NCI-H446 treated with DMSO at 0.1 percent for 48 hours (cell line): ENCODE measurements at regions not wholly inside any gene's neighbourhood (a gene's known extent, or its start where the extent isn't known, plus 50 kb on each side); places are given as distances from the start of the nearest gene placed in this dataset.
"Not testable (repeated sequence)": the region's sequence is repeated elsewhere in the genome, so short reads cannot be mapped to it uniquely, and the experiment has no call there.

Source experiments
- DNase-seq: peaks from one replicate; lab custom pipeline; 2025; lab: John Stamatoyannopoulos, UW

DNA sequence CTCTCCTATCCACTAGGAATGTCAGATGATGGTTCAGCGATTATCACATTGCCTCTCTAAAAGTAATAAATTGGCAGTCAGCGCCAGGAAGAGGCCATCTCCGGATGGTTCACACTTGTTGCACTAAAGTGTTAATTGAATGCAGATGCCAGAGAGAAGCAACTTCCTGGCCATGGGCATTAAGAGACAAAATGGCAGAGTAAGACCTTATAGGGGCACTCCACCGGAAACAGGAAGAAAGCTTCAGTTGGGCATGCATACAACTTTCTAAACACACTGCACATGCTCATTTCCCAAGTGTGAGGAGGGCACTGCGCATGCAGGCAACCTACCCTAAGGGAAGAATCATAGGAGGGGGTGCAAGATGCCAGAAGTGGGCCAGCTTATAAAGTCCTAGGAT is 71.7 kb upstream of the AUTS2 start:
- no peak for DNase-seq

- no peak for DNase-seq
These were observed 70.6 kb upstream of the AUTS2 start for GRCh38 chr7:69527706-69528105.

- no peak for DNase-seq
These were observed 67.2 kb upstream of the AUTS2 start for GRCh38 chr7:69531050-69531449.

DNA sequence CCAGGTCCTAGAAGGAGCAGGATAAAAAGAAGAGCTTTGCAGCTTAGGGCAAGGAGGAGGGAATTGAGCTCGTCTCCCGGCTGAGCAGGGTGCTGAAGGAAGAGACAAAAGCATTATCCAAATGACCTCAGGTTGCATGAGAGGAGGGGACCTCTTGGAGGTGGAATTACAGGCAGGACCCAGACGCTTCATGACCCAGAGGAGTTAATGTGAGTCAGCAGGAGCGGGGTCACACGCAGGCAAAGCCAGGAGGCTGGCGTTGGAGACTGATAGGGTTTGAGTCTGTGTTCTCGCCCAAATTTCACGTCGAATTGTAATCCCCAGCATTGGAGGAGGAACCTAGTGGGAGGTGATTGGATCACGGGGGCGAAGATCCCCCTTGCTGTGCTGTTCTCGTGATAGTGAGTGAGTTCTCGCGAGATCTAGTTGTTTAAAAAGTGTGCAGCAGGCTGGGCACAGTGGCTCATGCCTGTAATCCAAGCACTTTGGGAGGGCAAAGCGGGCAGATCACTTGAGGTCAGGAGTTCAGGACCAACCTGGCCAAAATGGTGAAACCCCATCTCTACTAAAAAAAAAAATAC is 63.7 kb upstream of the AUTS2 start:
- no peak for DNase-seq

- DNase-seq: no peak
These were observed 60.6 kb upstream of the AUTS2 start for GRCh38 chr7:69537691-69538090.

DNA sequence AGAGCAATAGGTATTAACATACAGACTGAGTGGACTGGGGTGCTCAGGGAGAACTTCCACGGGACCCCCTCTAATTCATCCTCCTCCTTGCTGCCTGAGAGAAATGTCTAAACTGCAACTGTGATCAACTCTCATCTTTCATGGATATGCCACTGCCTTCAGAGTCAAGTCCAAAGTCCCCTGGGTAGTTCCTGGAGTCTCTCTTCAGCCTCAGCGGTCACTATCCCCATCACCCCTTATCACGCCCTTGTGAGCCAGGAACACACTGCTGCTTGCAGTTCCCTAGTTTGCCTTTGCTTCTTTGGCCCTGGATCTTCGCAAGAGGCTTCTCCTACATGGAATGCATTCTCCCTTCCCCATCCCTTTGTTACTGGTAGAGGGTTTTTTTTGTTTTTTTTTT is 58.7 kb upstream of the AUTS2 start:
- DNase-seq: no peak

DNA sequence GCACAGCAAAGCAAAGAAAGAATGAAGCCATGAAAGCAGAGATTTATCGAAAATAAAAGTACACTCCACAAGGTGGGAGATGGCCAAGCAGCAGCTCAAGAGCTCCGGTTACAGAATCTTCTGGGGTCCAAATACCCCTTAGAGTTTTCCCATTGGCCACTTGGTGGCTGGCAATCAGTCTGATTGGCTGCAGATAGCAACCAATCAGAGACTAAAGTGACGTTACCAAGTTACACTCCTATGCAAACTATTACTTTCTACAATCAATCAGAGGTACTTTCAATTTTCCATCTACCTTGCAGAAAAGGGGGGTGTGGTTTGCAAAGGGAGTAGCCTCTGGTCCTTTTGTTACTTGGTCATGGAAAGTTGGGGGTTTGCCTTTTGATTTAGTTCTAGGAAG is 58.0 kb upstream of the AUTS2 start:
- DNase-seq: no peak

- DNase-seq: not testable (repeated sequence)
These were observed 56.4 kb upstream of the AUTS2 start for GRCh38 chr7:69541779-69542432.

GRCh38 chr7:69545175-69545574 is 53.1 kb upstream of the AUTS2 start:
- no peak for DNase-seq
